HEK293T (cell line): ENCODE measurements at regions not wholly inside any gene's neighbourhood (a gene's known extent, or its start where the extent isn't known, plus 50 kb on each side); places are given as distances from the start of the nearest gene placed in this dataset.
"Not testable (repeated sequence)": the region's sequence is repeated elsewhere in the genome, so short reads cannot be mapped to it uniquely, and the experiment has no call there.

Experiments used
- CTCF ChIA-PET: fragments of 350-600 bp; formaldehyde crosslinking; extraction: SDS; loops from one replicate; lab custom pipeline; 2021; ENCODE audit warnings: antibody characterized with exemption, inconsistent platforms; lab: Yijun Ruan, JAX
- POLR2A ChIA-PET: fragments of 350-600 bp; formaldehyde crosslinking; extraction: SDS; loops from one replicate; lab custom pipeline; 2020; ENCODE audit warnings: antibody characterized with exemption, inconsistent platforms; lab: Yijun Ruan, JAX
- DNase-seq: peaks from one replicate; pipeline ENCODE4 v3.0.0; 2012; ENCODE audit warnings: mixed read lengths; ENCODE audit errors: extremely low spot score
- ARNT ChIP-seq: fragments of 450-650 bp; IDR thresholded peaks from 2 replicates; pipeline ENCODE4 v1.6.1; 2017; ENCODE audit warnings: mild to moderate bottlenecking
- BHLHE40 ChIP-seq: fragments of 450-650 bp; IDR thresholded peaks from 2 replicates; pipeline ENCODE4 v1.6.1; 2016; ENCODE audit warnings: mild to moderate bottlenecking, moderate library complexity, borderline replicate concordance
- CTBP1 ChIP-seq: fragments of 450-650 bp; IDR thresholded peaks from 2 replicates; pipeline ENCODE4 v1.6.1; 2016; ENCODE audit warnings: borderline replicate concordance
- ELF4 ChIP-seq: fragments of 450-650 bp; IDR thresholded peaks from 2 replicates; pipeline ENCODE4 v1.6.1; 2017; ENCODE audit warnings: antibody characterized with exemption
- FOXA1 ChIP-seq: fragments of 450-650 bp; IDR thresholded peaks from 2 replicates; pipeline ENCODE4 v1.6.1; 2016; ENCODE audit warnings: mild to moderate bottlenecking
- FOXK2 ChIP-seq: fragments of 450-650 bp; IDR thresholded peaks from 2 replicates; pipeline ENCODE4 v1.6.1; 2016; ENCODE audit warnings: mild to moderate bottlenecking
- FOXM1 ChIP-seq: fragments of 450-650 bp; IDR thresholded peaks from 2 replicates; pipeline ENCODE4 v1.6.1; 2017; ENCODE audit warnings: mild to moderate bottlenecking, borderline replicate concordance
- HDGF ChIP-seq: fragments of 450-650 bp; IDR thresholded peaks from 2 replicates; pipeline ENCODE4 v1.6.1; 2017; ENCODE audit warnings: antibody characterized with exemption, borderline replicate concordance
- L3MBTL2 ChIP-seq: fragments of 450-650 bp; conservative IDR thresholded peaks from 2 replicates; pipeline ENCODE4 v1.6.1; 2016; ENCODE audit warnings: mild to moderate bottlenecking
- LEF1 ChIP-seq: fragments of 450-650 bp; IDR thresholded peaks from 2 replicates; pipeline ENCODE4 v1.6.1; 2017; ENCODE audit warnings: mild to moderate bottlenecking, borderline replicate concordance
- NFRKB ChIP-seq: fragments of 450-650 bp; IDR thresholded peaks from 2 replicates; pipeline ENCODE4 v1.6.1; 2016; ENCODE audit warnings: mild to moderate bottlenecking, moderate library complexity
- SP1 ChIP-seq: fragments of 450-650 bp; IDR thresholded peaks from 2 replicates; pipeline ENCODE4 v1.6.1; 2017
- SUZ12 ChIP-seq: fragments of 450-650 bp; IDR thresholded peaks from 2 replicates; pipeline ENCODE4 v1.6.1; 2016; ENCODE audit warnings: mild to moderate bottlenecking
- TARDBP ChIP-seq: fragments of 450-650 bp; IDR thresholded peaks from 2 replicates; pipeline ENCODE4 v1.6.1; 2016
- ZNF384 ChIP-seq: fragments of 450-650 bp; IDR thresholded peaks from 2 replicates; pipeline ENCODE4 v1.6.1; 2016
- TF ChIP-seq, protein P1 (sequence below): fragments of 450-650 bp; IDR thresholded peaks from 2 replicates; pipeline ENCODE4 v1.6.1; 2016

DNA sequence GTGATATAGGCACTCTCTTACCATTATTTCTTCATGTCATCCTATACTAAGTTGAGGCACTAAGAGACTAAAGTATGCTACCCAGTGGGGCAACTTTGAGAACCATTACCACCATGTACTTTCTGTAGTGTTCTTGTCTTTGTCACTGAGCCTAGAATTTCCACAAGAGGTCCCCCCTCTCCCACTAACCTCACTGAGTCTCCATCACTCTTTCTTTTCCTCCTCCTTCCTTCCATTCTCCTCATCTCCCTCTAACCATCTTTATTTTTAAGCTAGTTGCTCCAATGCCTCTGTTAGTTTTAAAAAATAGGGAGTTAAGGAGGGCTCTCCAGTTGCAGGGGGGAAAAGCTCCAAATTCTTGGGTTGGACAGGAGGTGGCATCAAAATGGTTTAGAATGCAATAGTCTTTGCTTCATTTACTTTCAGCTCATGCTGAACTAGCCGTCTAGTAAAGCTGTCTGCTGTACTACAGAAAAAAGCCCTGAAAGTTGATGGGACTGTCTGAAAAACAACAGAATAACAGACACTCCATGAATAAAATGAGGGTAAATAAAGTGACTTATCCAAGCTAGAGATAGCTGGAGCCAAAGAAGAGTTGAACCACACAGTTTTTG lies 85.1 kb upstream of the MYRIP start:
- no peak for DNase-seq
- ChIA-PET POLR2A (no interaction called here), CTCF (no interaction called here)
- TF ChIP-seq SP1: no peak
- TF ChIP-seq, protein P1, sequence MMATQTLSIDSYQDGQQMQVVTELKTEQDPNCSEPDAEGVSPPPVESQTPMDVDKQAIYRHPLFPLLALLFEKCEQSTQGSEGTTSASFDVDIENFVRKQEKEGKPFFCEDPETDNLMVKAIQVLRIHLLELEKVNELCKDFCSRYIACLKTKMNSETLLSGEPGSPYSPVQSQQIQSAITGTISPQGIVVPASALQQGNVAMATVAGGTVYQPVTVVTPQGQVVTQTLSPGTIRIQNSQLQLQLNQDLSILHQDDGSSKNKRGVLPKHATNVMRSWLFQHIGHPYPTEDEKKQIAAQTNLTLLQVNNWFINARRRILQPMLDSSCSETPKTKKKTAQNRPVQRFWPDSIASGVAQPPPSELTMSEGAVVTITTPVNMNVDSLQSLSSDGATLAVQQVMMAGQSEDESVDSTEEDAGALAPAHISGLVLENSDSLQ: no peak
- no peak for TF ChIP-seq FOXA1
- no peak for TF ChIP-seq BHLHE40
- TF ChIP-seq L3MBTL2: no peak
- TF ChIP-seq ARNT: no peak
- TF ChIP-seq FOXK2: no peak
- TF ChIP-seq LEF1: no peak
- TF ChIP-seq NFRKB: no peak
- no peak for TF ChIP-seq ELF4
- TF ChIP-seq TARDBP: no peak
- no peak for TF ChIP-seq SUZ12
- TF ChIP-seq HDGF: no peak
- TF ChIP-seq FOXM1: no peak
- TF ChIP-seq CTBP1: no peak
- no peak for TF ChIP-seq ZNF384

DNA sequence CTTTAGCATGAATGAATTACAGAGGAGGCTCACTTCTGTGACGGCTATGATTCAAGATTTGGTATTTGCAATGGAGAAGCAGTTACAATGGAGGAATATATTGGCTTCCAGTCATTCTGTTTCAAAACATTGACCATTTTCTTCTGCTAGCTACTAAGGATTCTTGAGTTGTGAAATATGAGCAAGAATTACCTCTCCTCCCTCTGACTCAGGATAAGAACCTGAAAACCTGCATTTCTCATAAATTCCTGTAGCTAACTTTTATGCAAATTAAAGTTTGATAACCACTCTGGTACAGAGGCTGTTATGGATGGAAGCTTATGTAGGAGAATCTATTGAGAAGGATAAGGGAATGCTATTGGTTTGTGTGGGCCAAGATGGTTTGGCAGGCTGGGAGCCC lies 84.1 kb upstream of the MYRIP start:
- ChIA-PET POLR2A (no interaction called here), CTCF (no interaction called here)

DNA sequence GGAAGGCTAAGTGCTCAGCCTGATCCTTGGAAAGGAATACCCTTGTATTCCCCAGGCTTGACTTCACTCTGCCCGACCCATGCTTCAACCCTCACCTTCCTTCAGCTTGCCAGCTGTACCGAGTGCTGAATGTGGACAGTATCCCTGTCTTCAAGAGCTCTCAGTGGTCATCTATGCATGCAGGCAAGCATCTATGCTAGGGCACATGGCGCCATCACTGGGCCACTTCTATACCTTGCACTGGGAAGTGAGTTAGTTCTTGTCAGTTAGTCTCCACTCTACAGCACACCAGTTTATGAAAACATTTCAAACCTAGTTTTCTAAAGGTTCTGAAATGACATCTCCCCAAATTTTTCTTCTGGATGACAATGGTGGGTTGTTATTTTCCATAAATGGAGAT lies 82.0 kb upstream of the MYRIP start:
- ChIA-PET CTCF (no interaction called here), POLR2A (no interaction called here)
- no peak for TF ChIP-seq FOXK2
- no peak for TF ChIP-seq BHLHE40
- no peak for TF ChIP-seq ELF4
- TF ChIP-seq, protein P1: no peak
- no peak for TF ChIP-seq NFRKB
- TF ChIP-seq SUZ12: no peak
- no peak for TF ChIP-seq CTBP1
- TF ChIP-seq FOXA1: no peak
- no peak for TF ChIP-seq L3MBTL2
- no peak for TF ChIP-seq HDGF
- TF ChIP-seq SP1: no peak
- no peak for TF ChIP-seq TARDBP
- TF ChIP-seq FOXM1: no peak
- no peak for TF ChIP-seq ARNT
- no peak for TF ChIP-seq LEF1
- no peak for DNase-seq

More for the DNA sequence above, 84.1 kb upstream of the MYRIP start:
- TF ChIP-seq HDGF (no peak), SP1 (no peak), CTBP1 (no peak), FOXK2 (no peak), ELF4 (no peak), BHLHE40 (no peak), FOXM1 (no peak), LEF1 (no peak), TARDBP (no peak), SUZ12 (no peak), NFRKB (no peak), L3MBTL2 (no peak), ZNF384 (no peak), FOXA1 (no peak), ARNT (no peak)
- TF ChIP-seq, protein P1: no peak
- no peak for DNase-seq

DNA sequence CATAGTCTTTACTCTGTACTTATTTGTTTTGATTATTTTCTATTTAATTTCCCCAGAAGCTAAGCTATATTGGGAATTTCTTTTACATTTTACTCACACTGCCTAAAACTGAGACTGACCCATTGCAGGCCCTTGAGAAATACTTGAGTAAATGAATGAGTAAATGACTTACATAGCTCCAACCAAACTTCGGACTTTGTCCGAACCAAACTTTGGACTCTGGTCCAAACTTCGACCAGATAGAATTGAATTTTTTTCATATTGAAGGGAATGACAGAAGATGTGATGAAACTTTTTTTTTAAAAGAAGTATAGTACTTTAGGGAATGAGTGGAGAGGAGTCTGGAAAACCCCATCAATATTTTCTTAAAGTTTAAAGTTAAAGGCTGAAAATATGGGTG lies 75.6 kb upstream of the MYRIP start:
- no peak for DNase-seq
- no peak for TF ChIP-seq SP1
- TF ChIP-seq NFRKB: no peak
- TF ChIP-seq FOXA1: no peak
- TF ChIP-seq, protein P1: no peak
- no peak for TF ChIP-seq CTBP1
- TF ChIP-seq TARDBP: no peak
- no peak for TF ChIP-seq ZNF384
- CTCF ChIA-PET: no interaction called here
- POLR2A ChIA-PET: no interaction called here

DNA sequence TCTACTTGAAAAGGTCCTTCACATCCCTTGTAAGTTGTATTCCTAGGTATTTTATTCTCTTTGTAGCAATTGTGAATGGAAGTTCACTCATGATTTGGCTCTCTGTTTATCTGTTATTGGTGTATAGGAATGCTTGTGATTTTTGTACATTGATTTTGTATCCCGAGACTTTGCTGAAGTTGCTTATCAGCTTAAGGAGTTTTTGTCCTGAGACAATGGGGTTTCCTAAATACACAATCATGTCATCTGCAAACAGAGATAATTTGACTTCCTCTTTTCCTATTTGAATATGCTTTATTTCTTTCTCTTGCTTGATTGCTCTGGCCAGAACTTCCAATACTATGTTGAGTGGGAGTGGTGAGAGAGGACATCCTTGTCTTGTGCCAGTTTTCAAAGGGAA lies 69.8 kb upstream of the MYRIP start:
- DNase-seq, CTCF ChIA-PET, POLR2A ChIA-PET: not testable (repeated sequence)

DNA sequence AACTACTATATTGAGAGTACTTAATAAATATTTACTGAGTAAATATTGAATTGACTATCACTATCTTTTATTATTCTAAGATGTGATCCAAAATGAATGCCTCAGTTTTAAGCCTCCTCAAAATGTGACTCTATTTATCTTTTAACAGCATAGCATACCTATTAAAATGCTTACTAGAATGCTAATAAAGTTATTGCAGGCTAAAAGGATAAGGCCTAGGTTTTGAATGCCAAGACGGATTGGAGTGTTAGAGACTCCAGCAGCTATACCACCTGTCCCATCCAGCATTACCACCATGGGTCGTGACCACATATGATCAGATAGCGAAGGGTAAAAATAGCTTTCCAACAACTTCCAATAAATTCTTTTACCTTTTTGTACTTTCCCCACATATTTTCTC lies 64.7 kb upstream of the MYRIP start:
- no peak for TF ChIP-seq ZNF384
- ChIA-PET CTCF (no interaction called here), POLR2A (no interaction called here)
- DNase-seq: no peak
